Activated CD8-positive, alpha-beta memory T cell treated with anti-CD3 and anti-CD28 coated beads for 48 hours (primary cell): ENCODE measurements at regions not wholly inside any gene's neighbourhood (a gene's known extent, or its start where the extent isn't known, plus 50 kb on each side); places are given as distances from the start of the nearest gene placed in this dataset.

Source experiments
- DNase-seq, 3 experiments: peaks; one replicate each; pipeline ENCODE4 v3.0.0-alpha.2; 2020; ENCODE audit warnings: low read depth in 2 of 3, low spot score in 2 of 3

GRCh38 chr21:20698585-20698984 is 299.6 kb upstream of the NCAM2 start:
- DNase-seq, result no peak

- no peak for DNase-seq
Measured at GRCh38 chr21:20701235-20701634, 297.0 kb upstream of the NCAM2 start.

GRCh38 chr21:20703112-20703767 is 295.0 kb upstream of the NCAM2 start:
- DNase-seq, result no peak

GRCh38 chr21:20720623-20721022 is 277.6 kb upstream of the NCAM2 start:
- DNase-seq, result no peak

- no peak for DNase-seq
Measured at GRCh38 chr21:20721151-20721550, 277.1 kb upstream of the NCAM2 start.

- DNase-seq, result no peak
Measured at GRCh38 chr21:20728691-20729090, 269.5 kb upstream of the NCAM2 start.

GRCh38 chr21:20729376-20729775 is 268.8 kb upstream of the NCAM2 start:
- no peak for DNase-seq

- DNase-seq, result no peak
Measured at GRCh38 chr21:20730441-20730840, 267.8 kb upstream of the NCAM2 start.

- no peak for DNase-seq
Measured at GRCh38 chr21:20735257-20735656, 263.0 kb upstream of the NCAM2 start.

- DNase-seq, result no peak
Measured at GRCh38 chr21:20737227-20737913, 260.8 kb upstream of the NCAM2 start.

GRCh38 chr21:20739421-20739820 is 258.8 kb upstream of the NCAM2 start:
- no peak for DNase-seq

- no peak for DNase-seq
Measured at GRCh38 chr21:20741445-20741844, 256.8 kb upstream of the NCAM2 start.

- DNase-seq, result no peak
Measured at GRCh38 chr21:20760221-20760620, 238.0 kb upstream of the NCAM2 start.

GRCh38 chr21:20774737-20775136 is 223.5 kb upstream of the NCAM2 start:
- no peak for DNase-seq

GRCh38 chr21:20779321-20779720 is 218.9 kb upstream of the NCAM2 start:
- DNase-seq, result no peak

GRCh38 chr21:20783611-20784010 is 214.6 kb upstream of the NCAM2 start:
- no peak for DNase-seq

- no peak for DNase-seq
Measured at GRCh38 chr21:20789729-20790500, 208.3 kb upstream of the NCAM2 start.

GRCh38 chr21:20800106-20800505 is 198.1 kb upstream of the NCAM2 start:
- no peak for DNase-seq

- DNase-seq, result no peak
Measured at GRCh38 chr21:20802201-20802600, 196.0 kb upstream of the NCAM2 start.

- no peak for DNase-seq
Measured at GRCh38 chr21:20802631-20803260, 195.5 kb upstream of the NCAM2 start.

GRCh38 chr21:20811702-20812101 is 186.5 kb upstream of the NCAM2 start:
- no peak for DNase-seq

- no peak for DNase-seq
Measured at GRCh38 chr21:20814090-20814489, 184.1 kb upstream of the NCAM2 start.
